ENCODE measurements at regions not wholly inside any gene's neighbourhood (a gene's known extent, or its start where the extent isn't known, plus 50 kb on each side); places are given as distances from the start of the nearest gene placed in this dataset.

DNA sequence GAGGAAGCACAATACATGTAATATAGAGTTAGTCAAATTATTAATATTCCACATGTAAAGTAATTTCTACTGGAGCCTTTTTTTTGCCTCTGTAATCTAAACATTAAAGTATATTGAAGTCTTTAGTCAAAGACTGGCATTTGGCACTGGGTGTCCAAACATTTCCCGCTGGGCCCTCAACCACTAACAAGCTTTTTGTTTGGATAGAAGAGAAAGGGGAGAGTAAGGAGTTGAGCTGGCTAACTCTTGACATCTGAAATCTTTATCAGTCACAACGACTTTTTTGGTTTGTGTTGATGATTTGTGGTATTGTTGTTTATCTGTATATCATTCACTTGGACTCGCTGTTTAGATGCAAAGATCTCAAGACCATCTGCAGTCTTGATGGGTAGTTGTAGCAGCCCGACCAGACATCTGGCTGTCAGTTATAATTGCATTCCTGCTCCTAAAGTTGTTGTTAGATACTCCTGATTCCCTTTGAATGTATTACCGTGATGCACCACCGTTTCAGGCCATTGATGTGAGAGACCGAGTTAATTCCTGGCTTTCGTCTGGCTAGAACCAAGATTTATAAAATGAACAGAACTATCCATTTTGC is 379.6 kb downstream of the MTX2 start:
- H3K4me3 Mint-ChIP-seq: no peak overlapping the region
- peaks cover 66% of the 10 kb centered on the region for H3K27me3 Mint-ChIP-seq
- no peak overlapping the region for H3K27ac Mint-ChIP-seq (ENCODE audit: low read depth)
- no peaks in the 10 kb centered on the region for H3K9me3 Mint-ChIP-seq
- no peaks in the 10 kb centered on the region for H3K4me1 Mint-ChIP-seq
- DNase-seq (ENCODE audit: low spot score in 2 of 2): no peak
- no peaks in the 10 kb centered on the region for H3K36me3 Mint-ChIP-seq (ENCODE audit: insufficient read depth)
- ATAC-seq (replicated peaks; ENCODE audit: extremely low read depth, poor library complexity, severe bottlenecking): no peak

GRCh38 chr2:176650104-176650837 is 381.0 kb downstream of the MTX2 start:
- Mint-ChIP-seq H3K4me1 (no peaks in the 10 kb centered on the region), H3K36me3 (ENCODE audit: insufficient read depth) (no peaks in the 10 kb centered on the region), H3K9me3 (no peaks in the 10 kb centered on the region), H3K4me3 (no peak overlapping the region), H3K27me3 (peaks cover 51% of the 10 kb centered on the region), H3K27ac (ENCODE audit: low read depth) (no peak overlapping the region)
- ATAC-seq (replicated peaks; ENCODE audit: extremely low read depth, poor library complexity, severe bottlenecking) (no peak), DNase-seq (ENCODE audit: low spot score in 2 of 2) (no peak)

DNA sequence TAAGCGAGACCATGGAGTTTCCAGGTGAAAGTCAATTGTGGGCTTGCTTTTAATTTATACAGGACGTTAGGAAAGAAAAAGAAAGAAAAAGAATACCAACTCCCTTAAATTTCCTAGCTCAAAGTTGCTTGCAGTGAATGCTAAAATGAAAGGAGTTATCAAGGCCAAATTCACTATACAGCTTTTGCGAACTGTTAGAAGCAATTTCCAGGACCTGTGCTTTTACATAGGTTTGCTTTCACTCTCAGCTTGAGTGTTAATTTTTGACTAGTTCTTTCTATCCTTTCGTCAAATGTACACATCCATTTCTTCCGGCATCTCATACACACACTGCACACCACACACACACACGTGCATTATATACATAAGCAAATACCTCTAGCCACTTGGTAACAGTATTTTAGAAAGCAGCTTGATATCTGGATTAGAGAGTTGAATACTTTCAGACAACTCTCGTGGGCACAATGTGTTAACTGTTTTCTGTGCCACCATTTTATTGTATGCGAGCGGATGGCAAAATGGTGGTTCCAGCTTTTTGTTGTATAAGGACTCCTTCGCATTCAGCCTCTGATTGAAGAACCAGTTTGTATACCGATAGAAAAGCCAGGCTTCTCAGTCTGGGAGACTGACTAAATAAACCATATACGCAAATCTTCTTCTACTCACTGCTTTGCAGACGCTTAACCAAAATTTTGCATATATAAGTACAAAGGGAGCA is 381.8 kb downstream of the MTX2 start:
- no peak overlapping the region for H3K27ac Mint-ChIP-seq (ENCODE audit: low read depth)
- H3K27me3 Mint-ChIP-seq: peaks cover 51% of the 10 kb centered on the region
- DNase-seq (ENCODE audit: low spot score in 2 of 2) (no peak), ATAC-seq (replicated peaks; ENCODE audit: extremely low read depth, poor library complexity, severe bottlenecking) (no peak)
- no peaks in the 10 kb centered on the region for H3K4me1 Mint-ChIP-seq
- no peaks in the 10 kb centered on the region for H3K36me3 Mint-ChIP-seq (ENCODE audit: insufficient read depth)
- H3K4me3 Mint-ChIP-seq: no peak overlapping the region
- H3K9me3 Mint-ChIP-seq: no peaks in the 10 kb centered on the region

DNA sequence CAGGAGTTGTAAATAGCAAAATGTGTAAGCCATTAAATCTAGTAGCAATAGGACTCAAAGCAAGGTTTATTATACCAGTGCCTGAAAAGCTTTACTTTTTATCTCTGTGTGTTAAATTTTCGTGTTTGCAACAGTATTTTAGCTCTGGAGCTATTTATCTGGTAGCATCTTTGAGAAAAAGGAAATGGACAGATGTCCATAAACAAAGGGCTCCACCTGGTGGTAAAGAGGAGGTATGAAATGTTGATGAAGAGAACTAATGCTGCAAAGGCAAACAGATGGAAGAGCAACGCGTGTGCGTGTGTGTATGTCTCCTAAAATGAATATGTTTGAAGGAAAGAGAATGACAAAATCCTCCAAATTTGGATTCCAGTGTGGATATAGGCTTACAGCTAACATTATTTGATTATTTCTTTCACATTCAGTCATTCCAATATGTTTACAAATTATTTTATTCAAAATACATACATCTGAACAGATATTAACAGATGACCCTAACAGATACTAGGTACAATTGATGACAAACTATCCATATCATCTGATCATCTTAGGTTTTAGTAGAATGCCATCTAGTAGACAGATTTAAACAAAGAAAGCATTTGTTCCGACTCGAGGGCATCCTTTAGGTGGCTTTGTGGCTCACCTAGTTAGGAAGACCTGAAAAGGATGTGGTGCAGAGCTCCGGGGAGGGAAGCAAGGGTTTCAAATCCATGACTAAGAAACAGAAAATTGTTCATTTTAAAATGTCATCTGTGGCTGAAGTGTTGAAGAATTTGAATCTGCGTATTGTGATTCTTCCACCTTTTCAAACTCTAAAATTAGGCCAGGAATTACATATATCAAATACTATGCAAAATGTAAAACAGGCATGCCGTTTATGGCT is 383.3 kb downstream of the MTX2 start:
- DNase-seq (ENCODE audit: low spot score in 2 of 2) (no peak), ATAC-seq (replicated peaks; ENCODE audit: extremely low read depth, poor library complexity, severe bottlenecking) (no peak)
- no peaks in the 10 kb centered on the region for H3K9me3 Mint-ChIP-seq
- no peaks in the 10 kb centered on the region for H3K36me3 Mint-ChIP-seq (ENCODE audit: insufficient read depth)
- no peaks in the 10 kb centered on the region for H3K4me1 Mint-ChIP-seq
- no peak overlapping the region for H3K27ac Mint-ChIP-seq (ENCODE audit: low read depth)
- no peak overlapping the region for H3K4me3 Mint-ChIP-seq
- peaks cover 51% of the 10 kb centered on the region for H3K27me3 Mint-ChIP-seq

- no peaks in the 10 kb centered on the region for H3K4me1 Mint-ChIP-seq
- H3K27ac Mint-ChIP-seq (ENCODE audit: low read depth): no peak overlapping the region
- no peaks in the 10 kb centered on the region for H3K9me3 Mint-ChIP-seq
- H3K4me3 Mint-ChIP-seq: no peak overlapping the region
- no peak for DNase-seq (ENCODE audit: low spot score in 2 of 2)
- no peak for ATAC-seq (replicated peaks; ENCODE audit: extremely low read depth, poor library complexity, severe bottlenecking)
- no peaks in the 10 kb centered on the region for H3K36me3 Mint-ChIP-seq (ENCODE audit: insufficient read depth)
- peaks cover 58% of the 10 kb centered on the region for H3K27me3 Mint-ChIP-seq
Observed at GRCh38 chr2:176653479-176654443, 384.5 kb downstream of the MTX2 start.

DNA sequence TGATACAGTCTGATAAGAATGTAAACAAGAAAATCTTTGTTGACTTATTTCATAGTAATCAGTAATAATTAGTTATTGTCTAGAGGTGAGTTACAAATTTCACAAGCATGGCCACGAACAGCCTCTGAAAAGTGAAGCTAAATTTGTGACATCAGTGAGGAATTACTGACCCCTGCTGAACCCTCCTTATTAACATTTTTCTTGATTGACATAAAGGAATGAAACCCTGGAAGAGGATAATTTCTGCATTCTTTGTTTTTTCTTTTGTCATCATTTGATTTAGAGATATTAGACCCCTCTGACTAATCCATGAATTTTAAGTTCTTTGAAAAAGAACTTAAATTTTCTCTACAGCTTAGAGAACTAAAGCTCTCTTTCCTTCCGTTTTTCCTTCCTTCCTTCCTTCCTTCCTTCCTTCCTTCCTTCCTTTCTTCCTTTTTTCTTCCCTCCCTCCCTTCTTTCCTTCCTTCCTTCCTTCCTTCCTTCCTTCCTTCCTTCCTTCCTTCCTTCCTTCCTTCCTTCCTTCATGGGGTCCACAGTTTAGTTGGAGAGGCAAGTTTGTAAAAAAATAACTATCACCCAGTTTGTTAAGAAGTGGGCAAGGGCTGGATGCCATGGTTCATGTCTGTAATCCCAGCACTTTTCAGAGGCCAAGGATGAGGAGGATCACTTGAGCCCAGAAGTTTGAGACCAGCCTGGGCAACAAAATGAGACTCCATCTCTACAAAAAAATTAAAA is 387.0 kb downstream of the MTX2 start:
- Mint-ChIP-seq H3K27me3 (peaks cover 60% of the 10 kb centered on the region), H3K4me3 (no peak overlapping the region), H3K27ac (ENCODE audit: low read depth) (no peak overlapping the region), H3K9me3 (no peaks in the 10 kb centered on the region), H3K4me1 (no peaks in the 10 kb centered on the region), H3K36me3 (ENCODE audit: insufficient read depth) (no peaks in the 10 kb centered on the region)
- ATAC-seq (replicated peaks; ENCODE audit: extremely low read depth, poor library complexity, severe bottlenecking): no peak
- no peak for DNase-seq (ENCODE audit: low spot score in 2 of 2)

DNA sequence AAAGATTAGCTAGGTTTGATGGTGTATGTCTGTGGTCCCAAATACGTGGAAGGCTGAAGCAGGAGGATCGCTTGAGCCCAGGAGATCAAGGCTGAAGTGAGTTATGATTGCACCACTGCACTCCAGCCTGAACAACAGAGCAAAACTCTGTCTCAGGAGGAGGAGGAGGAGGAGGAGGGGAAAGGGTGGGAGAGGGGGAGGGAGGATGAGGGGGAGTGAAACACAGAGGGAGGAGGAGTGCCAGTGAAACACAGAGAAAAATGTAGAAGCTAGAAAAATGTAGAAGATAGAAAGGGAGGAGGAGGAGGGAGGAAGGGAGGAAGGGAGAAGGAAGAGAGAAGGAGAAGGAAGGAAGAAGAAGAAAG is 387.5 kb downstream of the MTX2 start:
- DNase-seq (ENCODE audit: low spot score in 2 of 2) (no peak), ATAC-seq (replicated peaks; ENCODE audit: extremely low read depth, poor library complexity, severe bottlenecking) (no peak)
- no peak overlapping the region for H3K27ac Mint-ChIP-seq (ENCODE audit: low read depth)
- H3K4me3 Mint-ChIP-seq: no peak overlapping the region
- no peaks in the 10 kb centered on the region for H3K9me3 Mint-ChIP-seq
- H3K27me3 Mint-ChIP-seq: peaks cover 63% of the 10 kb centered on the region
- H3K4me1 Mint-ChIP-seq: no peaks in the 10 kb centered on the region
- H3K36me3 Mint-ChIP-seq (ENCODE audit: insufficient read depth): no peaks in the 10 kb centered on the region

DNA sequence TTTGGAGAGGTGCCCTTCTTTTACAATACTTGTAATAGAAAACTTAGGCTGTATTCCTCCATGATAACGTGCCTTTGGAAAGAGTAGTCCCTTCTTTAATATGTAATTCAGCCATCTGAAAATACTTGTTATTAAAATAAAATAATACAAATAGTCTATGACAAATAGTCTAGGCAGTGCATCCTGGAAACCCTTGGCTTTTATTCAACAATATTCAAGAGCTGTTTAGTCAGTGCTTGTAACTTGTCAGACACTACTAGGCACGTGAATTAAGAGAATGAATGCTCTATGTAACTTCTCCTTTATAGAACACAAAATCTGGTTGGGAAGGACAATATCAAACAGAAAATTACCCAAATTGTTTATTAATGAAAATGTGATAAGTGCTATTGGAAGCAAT is 388.2 kb downstream of the MTX2 start:
- Mint-ChIP-seq H3K27ac (ENCODE audit: low read depth) (no peak overlapping the region), H3K27me3 (peaks cover 69% of the 10 kb centered on the region), H3K4me3 (no peak overlapping the region), H3K36me3 (ENCODE audit: insufficient read depth) (no peaks in the 10 kb centered on the region), H3K4me1 (no peaks in the 10 kb centered on the region), H3K9me3 (no peaks in the 10 kb centered on the region)
- ATAC-seq (replicated peaks; ENCODE audit: extremely low read depth, poor library complexity, severe bottlenecking): no peak
- no peak for DNase-seq (ENCODE audit: low spot score in 2 of 2)

- H3K4me1 Mint-ChIP-seq: no peaks in the 10 kb centered on the region
Observed at GRCh38 chr2:176658708-176659107, 389.5 kb downstream of the MTX2 start.

GRCh38 chr2:176662753-176663152 is 393.5 kb downstream of the MTX2 start:
- no peak for DNase-seq (ENCODE audit: low spot score in 2 of 2)
- Mint-ChIP-seq H3K4me1 (no peaks in the 10 kb centered on the region), H3K27me3 (peaks cover 72% of the 10 kb centered on the region), H3K9me3 (no peaks in the 10 kb centered on the region), H3K36me3 (ENCODE audit: insufficient read depth) (no peaks in the 10 kb centered on the region), H3K27ac (ENCODE audit: low read depth) (no peak overlapping the region), H3K4me3 (no peak overlapping the region)
- no peak for ATAC-seq (replicated peaks; ENCODE audit: extremely low read depth, poor library complexity, severe bottlenecking)

More at GRCh38 chr2:176658708-176659107, 389.5 kb downstream of the MTX2 start:
- DNase-seq (ENCODE audit: low spot score in 2 of 2) (no peak), ATAC-seq (replicated peaks; ENCODE audit: extremely low read depth, poor library complexity, severe bottlenecking) (no peak)
- Mint-ChIP-seq H3K27ac (ENCODE audit: low read depth) (no peak overlapping the region), H3K4me3 (no peak overlapping the region), H3K36me3 (ENCODE audit: insufficient read depth) (no peaks in the 10 kb centered on the region), H3K9me3 (no peaks in the 10 kb centered on the region), H3K27me3 (peaks cover 82% of the 10 kb centered on the region)

- peaks cover 67% of the 10 kb centered on the region for H3K27me3 Mint-ChIP-seq
- H3K4me1 Mint-ChIP-seq: no peaks in the 10 kb centered on the region
- H3K27ac Mint-ChIP-seq (ENCODE audit: low read depth): no peak overlapping the region
- DNase-seq (ENCODE audit: low spot score in 2 of 2) (no peak), ATAC-seq (replicated peaks; ENCODE audit: extremely low read depth, poor library complexity, severe bottlenecking) (no peak)
- H3K36me3 Mint-ChIP-seq (ENCODE audit: insufficient read depth): no peaks in the 10 kb centered on the region
- H3K4me3 Mint-ChIP-seq: no peak overlapping the region
- H3K9me3 Mint-ChIP-seq: no peaks in the 10 kb centered on the region
Observed at GRCh38 chr2:176664478-176664877, 395.2 kb downstream of the MTX2 start.

Measured in central memory CD8-positive, alpha-beta T cell (primary cell).